GM12878 (cell line): ENCODE measurements at regions not wholly inside any gene's neighbourhood (a gene's known extent, or its start where the extent isn't known, plus 50 kb on each side); places are given as distances from the start of the nearest gene placed in this dataset.

Source experiments
- ATF7 ChIP-seq: fragments of 450-650 bp; IDR thresholded peaks from 2 replicates; pipeline ENCODE4 v1.6.1; 2016; ENCODE audit warnings: low read depth, mild to moderate bottlenecking
- BHLHE40 ChIP-seq, 2 experiments: fragments of 450-650 bp in 1 of 2; IDR thresholded peaks; 2 replicates each; pipeline ENCODE4 v1.6.1; 2011 to 2017; ENCODE audit warnings: low read depth in 2 of 2, borderline replicate concordance in 1 of 2, improper control_type of control experiment in 1 of 2, low read length in 1 of 2, mild to moderate bottlenecking in 1 of 2
- HDAC6 ChIP-seq: fragments of 200-600 bp; sonication (generic); IDR thresholded peaks from one replicate; pipeline ENCODE4 v1.8.0; 2017; ENCODE audit warnings: antibody characterized with exemption; ENCODE audit not compliant: unreplicated experiment
- POLR2AphosphoS2 ChIP-seq: IDR thresholded peaks from 2 replicates; pipeline ENCODE4 v1.6.1; 2011; ENCODE audit warnings: low read depth, mild to moderate bottlenecking, low read length, improper control_type of control experiment, moderate library complexity
- TF ChIP-seq, protein P1 (sequence below): fragments of 450-650 bp; IDR thresholded peaks from 2 replicates; pipeline ENCODE4 v1.6.1; 2018; ENCODE audit warnings: mild to moderate bottlenecking, low read depth, moderate library complexity; ENCODE audit not compliant: partially characterized antibody
- TF ChIP-seq, protein P2 (sequence below): IDR thresholded peaks from 2 replicates; pipeline ENCODE4 v1.6.1; 2012; ENCODE audit warnings: improper control_type of control experiment, low read depth, low read length; ENCODE audit not compliant: insufficient replicate concordance
- TF ChIP-seq, protein P3 (sequence below): fragments of 450-650 bp; formaldehyde crosslinking; IDR thresholded peaks from 2 replicates; pipeline ENCODE4 v1.4.0; 2020; ENCODE audit warnings: mild to moderate bottlenecking, moderate library complexity
- TF ChIP-seq, protein P4 (sequence below): fragments of 450-650 bp; IDR thresholded peaks from 2 replicates; pipeline ENCODE4 v1.6.1; 2017; ENCODE audit warnings: mild to moderate bottlenecking
- TF ChIP-seq, protein P5 (sequence below): fragments of 450-650 bp; IDR thresholded peaks from 2 replicates; pipeline ENCODE4 v1.6.1; 2014; ENCODE audit warnings: mild to moderate bottlenecking
- TF ChIP-seq, protein P6 (sequence below): fragments of 150-350 bp; IDR thresholded peaks from 2 replicates; pipeline ENCODE4 v1.6.1; 2016; ENCODE audit warnings: low read depth, low read length

DNA sequence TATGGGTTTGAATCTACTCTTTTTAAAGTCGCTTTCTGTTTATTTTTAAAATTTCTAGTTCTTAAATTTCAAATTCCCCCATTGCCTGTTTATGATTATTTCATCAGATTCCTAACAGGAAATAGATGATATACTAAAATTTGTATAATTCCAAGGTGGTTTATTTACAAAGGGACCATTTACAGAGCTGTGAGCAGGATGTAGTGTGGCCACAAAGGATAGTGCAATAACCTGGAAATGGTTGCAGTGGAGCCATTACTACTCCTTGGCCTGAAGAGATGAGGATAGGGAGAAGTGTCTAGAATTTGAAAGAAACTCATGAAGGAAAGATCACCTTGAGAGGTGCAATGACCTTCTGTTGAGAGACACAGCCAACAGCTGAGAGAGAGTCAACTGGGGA lies 58.5 kb upstream of the AP4E1 start (continued):
- TF ChIP-seq, protein P1, sequence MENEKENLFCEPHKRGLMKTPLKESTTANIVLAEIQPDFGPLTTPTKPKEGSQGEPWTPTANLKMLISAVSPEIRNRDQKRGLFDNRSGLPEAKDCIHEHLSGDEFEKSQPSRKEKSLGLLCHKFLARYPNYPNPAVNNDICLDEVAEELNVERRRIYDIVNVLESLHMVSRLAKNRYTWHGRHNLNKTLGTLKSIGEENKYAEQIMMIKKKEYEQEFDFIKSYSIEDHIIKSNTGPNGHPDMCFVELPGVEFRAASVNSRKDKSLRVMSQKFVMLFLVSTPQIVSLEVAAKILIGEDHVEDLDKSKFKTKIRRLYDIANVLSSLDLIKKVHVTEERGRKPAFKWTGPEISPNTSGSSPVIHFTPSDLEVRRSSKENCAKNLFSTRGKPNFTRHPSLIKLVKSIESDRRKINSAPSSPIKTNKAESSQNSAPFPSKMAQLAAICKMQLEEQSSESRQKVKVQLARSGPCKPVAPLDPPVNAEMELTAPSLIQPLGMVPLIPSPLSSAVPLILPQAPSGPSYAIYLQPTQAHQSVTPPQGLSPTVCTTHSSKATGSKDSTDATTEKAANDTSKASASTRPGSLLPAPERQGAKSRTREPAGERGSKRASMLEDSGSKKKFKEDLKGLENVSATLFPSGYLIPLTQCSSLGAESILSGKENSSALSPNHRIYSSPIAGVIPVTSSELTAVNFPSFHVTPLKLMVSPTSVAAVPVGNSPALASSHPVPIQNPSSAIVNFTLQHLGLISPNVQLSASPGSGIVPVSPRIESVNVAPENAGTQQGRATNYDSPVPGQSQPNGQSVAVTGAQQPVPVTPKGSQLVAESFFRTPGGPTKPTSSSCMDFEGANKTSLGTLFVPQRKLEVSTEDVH = no peak
- TF ChIP-seq BHLHE40 (IDR thresholded peaks at IDR 0.05; ENCODE audit: borderline replicate concordance in 1 of 2, low read depth in 2 of 2, low read length in 1 of 2) = no peak
- TF ChIP-seq HDAC6 = no peak
- no peak for TF ChIP-seq POLR2AphosphoS2
- TF ChIP-seq, protein P2, sequence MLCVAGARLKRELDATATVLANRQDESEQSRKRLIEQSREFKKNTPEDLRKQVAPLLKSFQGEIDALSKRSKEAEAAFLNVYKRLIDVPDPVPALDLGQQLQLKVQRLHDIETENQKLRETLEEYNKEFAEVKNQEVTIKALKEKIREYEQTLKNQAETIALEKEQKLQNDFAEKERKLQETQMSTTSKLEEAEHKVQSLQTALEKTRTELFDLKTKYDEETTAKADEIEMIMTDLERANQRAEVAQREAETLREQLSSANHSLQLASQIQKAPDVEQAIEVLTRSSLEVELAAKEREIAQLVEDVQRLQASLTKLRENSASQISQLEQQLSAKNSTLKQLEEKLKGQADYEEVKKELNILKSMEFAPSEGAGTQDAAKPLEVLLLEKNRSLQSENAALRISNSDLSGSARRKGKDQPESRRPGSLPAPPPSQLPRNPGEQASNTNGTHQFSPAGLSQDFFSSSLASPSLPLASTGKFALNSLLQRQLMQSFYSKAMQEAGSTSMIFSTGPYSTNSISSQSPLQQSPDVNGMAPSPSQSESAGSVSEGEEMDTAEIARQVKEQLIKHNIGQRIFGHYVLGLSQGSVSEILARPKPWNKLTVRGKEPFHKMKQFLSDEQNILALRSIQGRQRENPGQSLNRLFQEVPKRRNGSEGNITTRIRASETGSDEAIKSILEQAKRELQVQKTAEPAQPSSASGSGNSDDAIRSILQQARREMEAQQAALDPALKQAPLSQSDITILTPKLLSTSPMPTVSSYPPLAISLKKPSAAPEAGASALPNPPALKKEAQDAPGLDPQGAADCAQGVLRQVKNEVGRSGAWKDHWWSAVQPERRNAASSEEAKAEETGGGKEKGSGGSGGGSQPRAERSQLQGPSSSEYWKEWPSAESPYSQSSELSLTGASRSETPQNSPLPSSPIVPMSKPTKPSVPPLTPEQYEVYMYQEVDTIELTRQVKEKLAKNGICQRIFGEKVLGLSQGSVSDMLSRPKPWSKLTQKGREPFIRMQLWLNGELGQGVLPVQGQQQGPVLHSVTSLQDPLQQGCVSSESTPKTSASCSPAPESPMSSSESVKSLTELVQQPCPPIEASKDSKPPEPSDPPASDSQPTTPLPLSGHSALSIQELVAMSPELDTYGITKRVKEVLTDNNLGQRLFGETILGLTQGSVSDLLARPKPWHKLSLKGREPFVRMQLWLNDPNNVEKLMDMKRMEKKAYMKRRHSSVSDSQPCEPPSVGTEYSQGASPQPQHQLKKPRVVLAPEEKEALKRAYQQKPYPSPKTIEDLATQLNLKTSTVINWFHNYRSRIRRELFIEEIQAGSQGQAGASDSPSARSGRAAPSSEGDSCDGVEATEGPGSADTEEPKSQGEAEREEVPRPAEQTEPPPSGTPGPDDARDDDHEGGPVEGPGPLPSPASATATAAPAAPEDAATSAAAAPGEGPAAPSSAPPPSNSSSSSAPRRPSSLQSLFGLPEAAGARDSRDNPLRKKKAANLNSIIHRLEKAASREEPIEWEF = no peak
- TF ChIP-seq, protein P3, sequence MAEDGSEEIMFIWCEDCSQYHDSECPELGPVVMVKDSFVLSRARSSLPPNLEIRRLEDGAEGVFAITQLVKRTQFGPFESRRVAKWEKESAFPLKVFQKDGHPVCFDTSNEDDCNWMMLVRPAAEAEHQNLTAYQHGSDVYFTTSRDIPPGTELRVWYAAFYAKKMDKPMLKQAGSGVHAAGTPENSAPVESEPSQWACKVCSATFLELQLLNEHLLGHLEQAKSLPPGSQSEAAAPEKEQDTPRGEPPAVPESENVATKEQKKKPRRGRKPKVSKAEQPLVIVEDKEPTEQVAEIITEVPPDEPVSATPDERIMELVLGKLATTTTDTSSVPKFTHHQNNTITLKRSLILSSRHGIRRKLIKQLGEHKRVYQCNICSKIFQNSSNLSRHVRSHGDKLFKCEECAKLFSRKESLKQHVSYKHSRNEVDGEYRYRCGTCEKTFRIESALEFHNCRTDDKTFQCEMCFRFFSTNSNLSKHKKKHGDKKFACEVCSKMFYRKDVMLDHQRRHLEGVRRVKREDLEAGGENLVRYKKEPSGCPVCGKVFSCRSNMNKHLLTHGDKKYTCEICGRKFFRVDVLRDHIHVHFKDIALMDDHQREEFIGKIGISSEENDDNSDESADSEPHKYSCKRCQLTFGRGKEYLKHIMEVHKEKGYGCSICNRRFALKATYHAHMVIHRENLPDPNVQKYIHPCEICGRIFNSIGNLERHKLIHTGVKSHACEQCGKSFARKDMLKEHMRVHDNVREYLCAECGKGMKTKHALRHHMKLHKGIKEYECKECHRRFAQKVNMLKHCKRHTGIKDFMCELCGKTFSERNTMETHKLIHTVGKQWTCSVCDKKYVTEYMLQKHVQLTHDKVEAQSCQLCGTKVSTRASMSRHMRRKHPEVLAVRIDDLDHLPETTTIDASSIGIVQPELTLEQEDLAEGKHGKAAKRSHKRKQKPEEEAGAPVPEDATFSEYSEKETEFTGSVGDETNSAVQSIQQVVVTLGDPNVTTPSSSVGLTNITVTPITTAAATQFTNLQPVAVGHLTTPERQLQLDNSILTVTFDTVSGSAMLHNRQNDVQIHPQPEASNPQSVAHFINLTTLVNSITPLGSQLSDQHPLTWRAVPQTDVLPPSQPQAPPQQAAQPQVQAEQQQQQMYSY (CRISPR knock-in tag) = no peak
- TF ChIP-seq, protein P4, sequence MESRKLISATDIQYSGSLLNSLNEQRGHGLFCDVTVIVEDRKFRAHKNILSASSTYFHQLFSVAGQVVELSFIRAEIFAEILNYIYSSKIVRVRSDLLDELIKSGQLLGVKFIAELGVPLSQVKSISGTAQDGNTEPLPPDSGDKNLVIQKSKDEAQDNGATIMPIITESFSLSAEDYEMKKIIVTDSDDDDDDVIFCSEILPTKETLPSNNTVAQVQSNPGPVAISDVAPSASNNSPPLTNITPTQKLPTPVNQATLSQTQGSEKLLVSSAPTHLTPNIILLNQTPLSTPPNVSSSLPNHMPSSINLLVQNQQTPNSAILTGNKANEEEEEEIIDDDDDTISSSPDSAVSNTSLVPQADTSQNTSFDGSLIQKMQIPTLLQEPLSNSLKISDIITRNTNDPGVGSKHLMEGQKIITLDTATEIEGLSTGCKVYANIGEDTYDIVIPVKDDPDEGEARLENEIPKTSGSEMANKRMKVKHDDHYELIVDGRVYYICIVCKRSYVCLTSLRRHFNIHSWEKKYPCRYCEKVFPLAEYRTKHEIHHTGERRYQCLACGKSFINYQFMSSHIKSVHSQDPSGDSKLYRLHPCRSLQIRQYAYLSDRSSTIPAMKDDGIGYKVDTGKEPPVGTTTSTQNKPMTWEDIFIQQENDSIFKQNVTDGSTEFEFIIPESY = no peak
- TF ChIP-seq, protein P5, sequence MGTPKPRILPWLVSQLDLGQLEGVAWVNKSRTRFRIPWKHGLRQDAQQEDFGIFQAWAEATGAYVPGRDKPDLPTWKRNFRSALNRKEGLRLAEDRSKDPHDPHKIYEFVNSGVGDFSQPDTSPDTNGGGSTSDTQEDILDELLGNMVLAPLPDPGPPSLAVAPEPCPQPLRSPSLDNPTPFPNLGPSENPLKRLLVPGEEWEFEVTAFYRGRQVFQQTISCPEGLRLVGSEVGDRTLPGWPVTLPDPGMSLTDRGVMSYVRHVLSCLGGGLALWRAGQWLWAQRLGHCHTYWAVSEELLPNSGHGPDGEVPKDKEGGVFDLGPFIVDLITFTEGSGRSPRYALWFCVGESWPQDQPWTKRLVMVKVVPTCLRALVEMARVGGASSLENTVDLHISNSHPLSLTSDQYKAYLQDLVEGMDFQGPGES = no peak
- no peak for TF ChIP-seq ATF7
- TF ChIP-seq, protein P6, sequence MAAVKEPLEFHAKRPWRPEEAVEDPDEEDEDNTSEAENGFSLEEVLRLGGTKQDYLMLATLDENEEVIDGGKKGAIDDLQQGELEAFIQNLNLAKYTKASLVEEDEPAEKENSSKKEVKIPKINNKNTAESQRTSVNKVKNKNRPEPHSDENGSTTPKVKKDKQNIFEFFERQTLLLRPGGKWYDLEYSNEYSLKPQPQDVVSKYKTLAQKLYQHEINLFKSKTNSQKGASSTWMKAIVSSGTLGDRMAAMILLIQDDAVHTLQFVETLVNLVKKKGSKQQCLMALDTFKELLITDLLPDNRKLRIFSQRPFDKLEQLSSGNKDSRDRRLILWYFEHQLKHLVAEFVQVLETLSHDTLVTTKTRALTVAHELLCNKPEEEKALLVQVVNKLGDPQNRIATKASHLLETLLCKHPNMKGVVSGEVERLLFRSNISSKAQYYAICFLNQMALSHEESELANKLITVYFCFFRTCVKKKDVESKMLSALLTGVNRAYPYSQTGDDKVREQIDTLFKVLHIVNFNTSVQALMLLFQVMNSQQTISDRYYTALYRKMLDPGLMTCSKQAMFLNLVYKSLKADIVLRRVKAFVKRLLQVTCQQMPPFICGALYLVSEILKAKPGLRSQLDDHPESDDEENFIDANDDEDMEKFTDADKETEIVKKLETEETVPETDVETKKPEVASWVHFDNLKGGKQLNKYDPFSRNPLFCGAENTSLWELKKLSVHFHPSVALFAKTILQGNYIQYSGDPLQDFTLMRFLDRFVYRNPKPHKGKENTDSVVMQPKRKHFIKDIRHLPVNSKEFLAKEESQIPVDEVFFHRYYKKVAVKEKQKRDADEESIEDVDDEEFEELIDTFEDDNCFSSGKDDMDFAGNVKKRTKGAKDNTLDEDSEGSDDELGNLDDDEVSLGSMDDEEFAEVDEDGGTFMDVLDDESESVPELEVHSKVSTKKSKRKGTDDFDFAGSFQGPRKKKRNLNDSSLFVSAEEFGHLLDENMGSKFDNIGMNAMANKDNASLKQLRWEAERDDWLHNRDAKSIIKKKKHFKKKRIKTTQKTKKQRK = no peak
